ENCODE measurements at regions not wholly inside any gene's neighbourhood (a gene's known extent, or its start where the extent isn't known, plus 50 kb on each side); places are given as distances from the start of the nearest gene placed in this dataset.

DNA sequence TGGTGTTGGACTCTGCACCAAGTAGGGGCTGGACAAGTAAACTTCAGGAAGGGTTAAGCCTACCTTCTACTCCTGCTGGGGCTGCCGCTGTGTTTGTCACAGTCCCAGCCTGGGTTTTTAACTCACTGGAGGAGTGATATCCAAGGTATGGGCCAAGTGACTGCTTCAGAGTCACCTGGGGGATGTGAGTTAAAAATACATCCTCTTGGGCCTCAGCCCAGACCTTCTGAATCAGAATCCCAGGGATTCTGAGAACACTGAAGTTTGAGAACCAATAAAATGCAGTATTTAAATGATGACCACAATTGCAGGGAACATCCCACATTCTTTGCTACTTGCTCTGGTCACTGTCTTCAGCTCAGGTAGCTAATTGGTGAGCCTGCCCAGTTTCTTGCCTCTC is 95.1 kb upstream of the DNAH5 start (continued):
- TF ChIP-seq CREB1 (CRISPR knock-in tag; IDR thresholded peaks at IDR 0.05; ENCODE audit: low read depth) (no peak), ZNF331 (CRISPR knock-in tag; IDR thresholded peaks at IDR 0.05; ENCODE audit: low read depth) (no peak), EZH2phosphoT487 (IDR thresholded peaks at IDR 0.05; ENCODE audit: unreplicated experiment) (no peak), EZH2 (IDR thresholded peaks at IDR 0.05; ENCODE audit: low read depth, unreplicated experiment) (no peak), ZNF114 (CRISPR knock-in tag; IDR thresholded peaks at IDR 0.05) (no peak)
- TF ChIP-seq, protein P1, sequence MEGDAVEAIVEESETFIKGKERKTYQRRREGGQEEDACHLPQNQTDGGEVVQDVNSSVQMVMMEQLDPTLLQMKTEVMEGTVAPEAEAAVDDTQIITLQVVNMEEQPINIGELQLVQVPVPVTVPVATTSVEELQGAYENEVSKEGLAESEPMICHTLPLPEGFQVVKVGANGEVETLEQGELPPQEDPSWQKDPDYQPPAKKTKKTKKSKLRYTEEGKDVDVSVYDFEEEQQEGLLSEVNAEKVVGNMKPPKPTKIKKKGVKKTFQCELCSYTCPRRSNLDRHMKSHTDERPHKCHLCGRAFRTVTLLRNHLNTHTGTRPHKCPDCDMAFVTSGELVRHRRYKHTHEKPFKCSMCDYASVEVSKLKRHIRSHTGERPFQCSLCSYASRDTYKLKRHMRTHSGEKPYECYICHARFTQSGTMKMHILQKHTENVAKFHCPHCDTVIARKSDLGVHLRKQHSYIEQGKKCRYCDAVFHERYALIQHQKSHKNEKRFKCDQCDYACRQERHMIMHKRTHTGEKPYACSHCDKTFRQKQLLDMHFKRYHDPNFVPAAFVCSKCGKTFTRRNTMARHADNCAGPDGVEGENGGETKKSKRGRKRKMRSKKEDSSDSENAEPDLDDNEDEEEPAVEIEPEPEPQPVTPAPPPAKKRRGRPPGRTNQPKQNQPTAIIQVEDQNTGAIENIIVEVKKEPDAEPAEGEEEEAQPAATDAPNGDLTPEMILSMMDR (conservative IDR thresholded peaks at IDR 0.05; ENCODE audit: low read depth in 2 of 2) = no peak

DNA sequence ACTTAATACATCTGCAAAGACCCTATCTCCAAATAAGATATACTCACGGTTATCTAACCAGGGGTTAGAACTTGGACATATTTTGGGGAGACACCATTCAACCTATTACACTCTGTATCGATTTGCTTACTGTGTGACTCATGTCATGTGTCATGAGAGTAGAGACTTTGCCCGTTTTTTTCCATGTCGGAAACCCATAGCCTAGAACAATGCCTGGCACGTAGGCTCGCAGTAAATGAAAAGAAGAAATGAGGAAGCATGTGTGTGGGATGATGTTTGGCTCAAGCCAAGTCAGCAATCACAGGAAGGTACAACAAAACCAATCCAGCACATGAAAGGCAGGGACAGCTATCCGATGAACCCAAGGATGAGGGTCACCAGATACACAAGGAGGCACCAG is 94.6 kb upstream of the DNAH5 start:
- H3F3A ChIP-seq (replicated peaks; ENCODE audit: low read depth) = no peaks in the 10 kb centered on the region
- H3K27ac ChIP-seq (ENCODE audit: low read depth) = no peak overlapping the region
- H3K79me2 ChIP-seq (replicated peaks; ENCODE audit: insufficient read depth) = no peaks in the 10 kb centered on the region
- Mint-ChIP-seq H3K27ac (no peak overlapping the region), H3K4me3 (no peak overlapping the region), H3K36me3 (ENCODE audit: low read depth) (no peaks in the 10 kb centered on the region; the same call in 2 of the 3 replicates), H3K9me3 (no peaks in the 10 kb centered on the region), H3K27me3 (ENCODE audit: insufficient read depth, low read depth, poor library complexity) (peaks cover 17% of the 10 kb centered on the region), H3K4me1 (peaks cover 50% of the 10 kb centered on the region)
- peaks cover 30% of the 10 kb centered on the region for H3K4me1 ChIP-seq (ENCODE audit: insufficient read depth)
- H3K4me3 ChIP-seq = no peak overlapping the region
- H2AFZ ChIP-seq = no peak overlapping the region
- no peaks in the 10 kb centered on the region for H4K20me1 ChIP-seq (replicated peaks; ENCODE audit: insufficient read depth)
- no peaks in the 10 kb centered on the region for H3K27me3 ChIP-seq (ENCODE audit: insufficient read depth)
- no peak overlapping the region for H3K4me2 ChIP-seq
- H3K9me2 ChIP-seq (ENCODE audit: insufficient read depth) = peaks cover 6% of the 10 kb centered on the region; the same call in 1 of the 2 replicates
- H3K36me3 ChIP-seq (ENCODE audit: insufficient read depth) = no peaks in the 10 kb centered on the region
- no peak for ATAC-seq
- DNase-seq (ENCODE audit: low spot score) = no peak
- TF ChIP-seq CREB1 (CRISPR knock-in tag; IDR thresholded peaks at IDR 0.05; ENCODE audit: low read depth) (no peak), EZH2 (IDR thresholded peaks at IDR 0.05; ENCODE audit: low read depth, unreplicated experiment) (no peak), EZH2phosphoT487 (IDR thresholded peaks at IDR 0.05; ENCODE audit: unreplicated experiment) (no peak), STAT1 (IDR thresholded peaks at IDR 0.05; ENCODE audit: unreplicated experiment) (no peak), JUNB (IDR thresholded peaks at IDR 0.05; ENCODE audit: unreplicated experiment) (no peak), ZNF114 (CRISPR knock-in tag; IDR thresholded peaks at IDR 0.05) (no peak)
- TF ChIP-seq, protein P1 (conservative IDR thresholded peaks at IDR 0.05; ENCODE audit: low read depth in 2 of 2) = no peak
- TF ChIP-seq, protein P2, sequence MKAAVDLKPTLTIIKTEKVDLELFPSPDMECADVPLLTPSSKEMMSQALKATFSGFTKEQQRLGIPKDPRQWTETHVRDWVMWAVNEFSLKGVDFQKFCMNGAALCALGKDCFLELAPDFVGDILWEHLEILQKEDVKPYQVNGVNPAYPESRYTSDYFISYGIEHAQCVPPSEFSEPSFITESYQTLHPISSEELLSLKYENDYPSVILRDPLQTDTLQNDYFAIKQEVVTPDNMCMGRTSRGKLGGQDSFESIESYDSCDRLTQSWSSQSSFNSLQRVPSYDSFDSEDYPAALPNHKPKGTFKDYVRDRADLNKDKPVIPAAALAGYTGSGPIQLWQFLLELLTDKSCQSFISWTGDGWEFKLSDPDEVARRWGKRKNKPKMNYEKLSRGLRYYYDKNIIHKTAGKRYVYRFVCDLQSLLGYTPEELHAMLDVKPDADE (IDR thresholded peaks at IDR 0.05) = no peak
- TF ChIP-seq, protein P3, sequence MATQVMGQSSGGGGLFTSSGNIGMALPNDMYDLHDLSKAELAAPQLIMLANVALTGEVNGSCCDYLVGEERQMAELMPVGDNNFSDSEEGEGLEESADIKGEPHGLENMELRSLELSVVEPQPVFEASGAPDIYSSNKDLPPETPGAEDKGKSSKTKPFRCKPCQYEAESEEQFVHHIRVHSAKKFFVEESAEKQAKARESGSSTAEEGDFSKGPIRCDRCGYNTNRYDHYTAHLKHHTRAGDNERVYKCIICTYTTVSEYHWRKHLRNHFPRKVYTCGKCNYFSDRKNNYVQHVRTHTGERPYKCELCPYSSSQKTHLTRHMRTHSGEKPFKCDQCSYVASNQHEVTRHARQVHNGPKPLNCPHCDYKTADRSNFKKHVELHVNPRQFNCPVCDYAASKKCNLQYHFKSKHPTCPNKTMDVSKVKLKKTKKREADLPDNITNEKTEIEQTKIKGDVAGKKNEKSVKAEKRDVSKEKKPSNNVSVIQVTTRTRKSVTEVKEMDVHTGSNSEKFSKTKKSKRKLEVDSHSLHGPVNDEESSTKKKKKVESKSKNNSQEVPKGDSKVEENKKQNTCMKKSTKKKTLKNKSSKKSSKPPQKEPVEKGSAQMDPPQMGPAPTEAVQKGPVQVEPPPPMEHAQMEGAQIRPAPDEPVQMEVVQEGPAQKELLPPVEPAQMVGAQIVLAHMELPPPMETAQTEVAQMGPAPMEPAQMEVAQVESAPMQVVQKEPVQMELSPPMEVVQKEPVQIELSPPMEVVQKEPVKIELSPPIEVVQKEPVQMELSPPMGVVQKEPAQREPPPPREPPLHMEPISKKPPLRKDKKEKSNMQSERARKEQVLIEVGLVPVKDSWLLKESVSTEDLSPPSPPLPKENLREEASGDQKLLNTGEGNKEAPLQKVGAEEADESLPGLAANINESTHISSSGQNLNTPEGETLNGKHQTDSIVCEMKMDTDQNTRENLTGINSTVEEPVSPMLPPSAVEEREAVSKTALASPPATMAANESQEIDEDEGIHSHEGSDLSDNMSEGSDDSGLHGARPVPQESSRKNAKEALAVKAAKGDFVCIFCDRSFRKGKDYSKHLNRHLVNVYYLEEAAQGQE (IDR thresholded peaks at IDR 0.05; ENCODE audit: unreplicated experiment) = no peak
